ENCODE measurements at regions not wholly inside any gene's neighbourhood (a gene's known extent, or its start where the extent isn't known, plus 50 kb on each side); places are given as distances from the start of the nearest gene placed in this dataset.

GRCh38 chr16:80107900-80108299, 432.9 kb upstream of the DYNLRB2 start:
- Mint-ChIP-seq H3K9me3 (no peaks in the 10 kb centered on the region), H3K27ac (no peak overlapping the region), H3K4me1 (peaks cover 29% of the 10 kb centered on the region), H3K4me3 (no peak overlapping the region), H3K36me3 (no peaks in the 10 kb centered on the region), H3K27me3 (ENCODE audit: low read depth) (no peaks in the 10 kb centered on the region; the same call in 1 of the 2 replicates)
- DNase-seq (ENCODE audit: low spot score) (no peak), ATAC-seq (no peak)
- ChIA-PET CTCF (no interaction called here), POLR2A (no interaction called here)
- TF ChIP-seq ZNF416 (CRISPR knock-in tag; IDR thresholded peaks at IDR 0.05) (no peak), ZNF263 (CRISPR knock-in tag; IDR thresholded peaks at IDR 0.05; ENCODE audit: low read depth) (no peak), E2F5 (CRISPR knock-in tag; IDR thresholded peaks at IDR 0.05) (no peak), FOXP4 (CRISPR knock-in tag; IDR thresholded peaks at IDR 0.05) (no peak), NR3C1 (CRISPR knock-in tag; conservative IDR thresholded peaks at IDR 0.05; ENCODE audit: low read depth) (no peak), ZNF425 (CRISPR knock-in tag; conservative IDR thresholded peaks at IDR 0.05) (no peak), IRF1 (CRISPR knock-in tag; IDR thresholded peaks at IDR 0.05) (no peak), NR2C2 (CRISPR knock-in tag; IDR thresholded peaks at IDR 0.05) (no peak), E2F4 (CRISPR knock-in tag; IDR thresholded peaks at IDR 0.05; ENCODE audit: borderline replicate concordance, low read depth) (no peak), ZNF396 (CRISPR knock-in tag; IDR thresholded peaks at IDR 0.05; ENCODE audit: borderline replicate concordance) (no peak), OVOL2 (CRISPR knock-in tag; IDR thresholded peaks at IDR 0.05; ENCODE audit: borderline replicate concordance) (no peak), PRDM15 (CRISPR knock-in tag; IDR thresholded peaks at IDR 0.05) (no peak), USF2 (CRISPR knock-in tag; IDR thresholded peaks at IDR 0.05) (no peak), ARID4B (CRISPR knock-in tag; IDR thresholded peaks at IDR 0.05; ENCODE audit: borderline replicate concordance) (no peak), ERG (CRISPR knock-in tag; IDR thresholded peaks at IDR 0.05) (no peak)

All from WTC11 (cell line).